GM13976 (cell line): ENCODE measurements at regions not wholly inside any gene's neighbourhood (a gene's known extent, or its start where the extent isn't known, plus 50 kb on each side); places are given as distances from the start of the nearest gene placed in this dataset.

Source experiments
- DNase-seq: peaks from one replicate; pipeline ENCODE4 v3.0.0; 2012; ENCODE audit warnings: low spot score
- in situ Hi-C: fragments of 300-500 bp; cut with MboI; formaldehyde crosslinking; loops from one replicate; pipeline ENCODE4 v1.12.0; 2022; ENCODE audit warnings: low sequenced_read_pairs, mixed read lengths, inconsistent platforms; ENCODE audit not compliant: unreplicated experiment
- TF ChIP-seq, protein P1 (sequence below): IDR thresholded peaks from 2 replicates; pipeline ENCODE4 v1.5.1; 2012; ENCODE audit warnings: borderline replicate concordance, mild to moderate bottlenecking; ENCODE audit not compliant: insufficient read depth; ENCODE audit errors: extremely low read depth, missing control alignments, control extremely low read depth

DNA sequence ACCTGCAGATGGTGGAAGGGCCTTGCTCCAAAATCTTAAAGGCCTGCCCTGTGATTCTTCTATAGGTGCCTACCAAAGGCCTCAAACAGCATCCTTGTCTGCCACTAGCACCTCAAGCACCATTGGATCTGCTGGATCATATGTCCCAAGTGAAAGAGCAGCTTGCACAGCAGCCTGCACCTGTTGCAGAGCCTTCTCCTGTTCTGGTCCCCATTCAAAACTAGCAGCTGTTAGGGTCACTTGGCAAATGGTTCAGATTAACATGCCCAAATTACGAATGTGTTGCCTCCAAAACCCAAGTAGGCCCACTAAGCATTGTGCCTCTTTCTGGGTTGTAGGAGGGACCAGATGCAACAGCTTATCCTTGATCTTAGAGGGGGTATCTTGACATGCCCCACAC, 99.6 kb upstream of the F13A1 start:
- TF ChIP-seq, protein P1, sequence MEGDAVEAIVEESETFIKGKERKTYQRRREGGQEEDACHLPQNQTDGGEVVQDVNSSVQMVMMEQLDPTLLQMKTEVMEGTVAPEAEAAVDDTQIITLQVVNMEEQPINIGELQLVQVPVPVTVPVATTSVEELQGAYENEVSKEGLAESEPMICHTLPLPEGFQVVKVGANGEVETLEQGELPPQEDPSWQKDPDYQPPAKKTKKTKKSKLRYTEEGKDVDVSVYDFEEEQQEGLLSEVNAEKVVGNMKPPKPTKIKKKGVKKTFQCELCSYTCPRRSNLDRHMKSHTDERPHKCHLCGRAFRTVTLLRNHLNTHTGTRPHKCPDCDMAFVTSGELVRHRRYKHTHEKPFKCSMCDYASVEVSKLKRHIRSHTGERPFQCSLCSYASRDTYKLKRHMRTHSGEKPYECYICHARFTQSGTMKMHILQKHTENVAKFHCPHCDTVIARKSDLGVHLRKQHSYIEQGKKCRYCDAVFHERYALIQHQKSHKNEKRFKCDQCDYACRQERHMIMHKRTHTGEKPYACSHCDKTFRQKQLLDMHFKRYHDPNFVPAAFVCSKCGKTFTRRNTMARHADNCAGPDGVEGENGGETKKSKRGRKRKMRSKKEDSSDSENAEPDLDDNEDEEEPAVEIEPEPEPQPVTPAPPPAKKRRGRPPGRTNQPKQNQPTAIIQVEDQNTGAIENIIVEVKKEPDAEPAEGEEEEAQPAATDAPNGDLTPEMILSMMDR, result no peak
- no peak for DNase-seq
- in situ Hi-C loops, result no loop called here

- no peak for DNase-seq
- in situ Hi-C loops, result no loop called here
- TF ChIP-seq, protein P1, result no peak
Observed at GRCh38 chr6:6434151-6434550, 113.7 kb upstream of the F13A1 start.

- DNase-seq, result no peak
- TF ChIP-seq, protein P1, result no peak
- in situ Hi-C loops, result no loop called here
Observed at GRCh38 chr6:6434723-6435122, 114.3 kb upstream of the F13A1 start.

DNA sequence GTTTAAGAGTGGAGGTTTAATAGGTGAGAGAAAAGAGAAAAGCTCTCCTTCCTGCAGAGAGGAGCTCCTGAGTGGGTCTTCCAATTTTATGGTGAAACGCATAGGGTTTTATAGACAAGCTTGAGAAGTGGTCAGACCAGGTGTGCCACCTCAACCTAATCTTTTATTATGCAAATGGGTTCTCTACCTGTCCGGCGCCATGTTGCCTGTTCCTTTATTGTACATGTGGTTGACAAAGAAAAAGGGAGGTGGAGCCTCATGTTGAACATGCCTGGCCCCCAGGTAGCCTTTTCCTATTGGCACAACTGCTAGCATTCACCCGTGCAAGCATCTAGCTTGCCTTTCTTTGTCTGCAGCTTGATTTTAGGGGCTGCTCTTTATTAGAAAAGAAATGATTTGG, 115.9 kb upstream of the F13A1 start:
- DNase-seq, result no peak
- in situ Hi-C loops, result no loop called here
- TF ChIP-seq, protein P1, result no peak

DNA sequence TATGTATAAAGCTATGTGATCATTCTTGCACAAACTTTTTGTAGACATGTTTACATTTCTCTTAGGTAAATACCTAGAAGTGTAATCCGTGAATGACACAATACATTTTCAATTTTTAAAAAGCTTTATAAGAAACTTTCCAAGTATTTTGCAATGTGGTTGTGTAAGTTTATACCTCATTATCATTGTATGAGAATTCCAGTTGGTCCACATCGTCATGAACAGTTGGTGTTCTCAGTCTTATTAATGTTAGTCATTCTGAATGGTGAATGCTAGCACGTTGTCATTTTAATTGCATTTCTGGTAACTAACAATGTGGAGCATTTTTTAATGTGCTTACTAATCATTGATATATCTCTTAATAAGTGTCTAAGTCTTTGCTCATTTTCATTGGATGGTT, 116.5 kb upstream of the F13A1 start:
- TF ChIP-seq, protein P1, result no peak
- in situ Hi-C loops, result no loop called here
- DNase-seq, result no peak

DNA sequence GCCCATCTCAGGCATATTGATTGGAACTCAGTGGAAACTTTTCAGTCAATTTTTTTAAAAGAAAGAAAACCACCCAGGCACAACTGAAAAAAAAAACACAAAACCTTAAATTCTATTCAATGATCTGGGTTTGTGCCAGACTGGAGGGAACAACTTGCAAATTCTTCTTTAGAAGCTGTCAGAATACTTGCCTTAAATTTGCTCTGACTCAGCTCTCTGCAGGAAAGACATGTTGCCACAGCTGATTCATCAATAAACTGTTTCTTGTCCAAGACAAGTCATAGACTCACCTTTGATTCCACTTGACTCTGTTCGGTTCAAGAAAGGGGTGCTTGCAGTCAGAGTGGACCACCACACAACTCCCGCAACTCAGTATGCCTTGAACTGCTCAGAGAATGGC, 117.8 kb upstream of the F13A1 start:
- in situ Hi-C loops, result no loop called here
- TF ChIP-seq, protein P1, result no peak

DNA sequence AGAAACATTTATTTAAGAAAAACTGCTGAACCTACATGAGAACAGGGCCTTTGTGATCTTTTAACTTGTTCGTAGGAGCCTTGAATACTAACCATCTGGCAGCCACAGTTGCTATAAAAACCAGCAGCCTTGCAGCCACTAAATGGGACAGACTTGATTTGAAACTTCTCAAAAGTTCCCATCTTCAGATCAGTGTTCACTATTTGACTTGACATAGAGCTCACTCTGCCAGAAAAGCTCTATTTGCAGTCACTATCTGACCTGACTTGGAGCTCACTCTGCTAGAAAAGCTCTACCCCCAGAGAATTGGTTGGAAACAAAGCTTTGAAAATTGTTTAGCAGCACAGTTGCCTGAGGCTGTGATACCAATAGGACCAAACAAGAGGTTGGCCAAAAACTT, 119.3 kb upstream of the F13A1 start:
- TF ChIP-seq, protein P1, result no peak
- in situ Hi-C loops, result no loop called here
- DNase-seq, result no peak

More for the DNA sequence above, 117.8 kb upstream of the F13A1 start:
- DNase-seq, result no peak
